Inflammatory macrophage (primary cell): ENCODE measurements at regions not wholly inside any gene's neighbourhood (a gene's known extent, or its start where the extent isn't known, plus 50 kb on each side); places are given as distances from the start of the nearest gene placed in this dataset.

Experiments
- DNase-seq, 2 donors: peaks; one replicate each; pipeline ENCODE4 v3.0.0-alpha.2; 2020 to 2022

- DNase-seq: no peak
Observed at GRCh38 chr2:181190711-181191110, 210.3 kb downstream of the UBE2E3 start.

- no peak for DNase-seq
Observed at GRCh38 chr2:181193550-181193949, 213.1 kb downstream of the UBE2E3 start.

GRCh38 chr2:181196401-181196800 is 216.0 kb downstream of the UBE2E3 start:
- no peak for DNase-seq

- no peak for DNase-seq
Observed at GRCh38 chr2:181197140-181197760, 216.8 kb downstream of the UBE2E3 start.

GRCh38 chr2:181198183-181198864 is 217.9 kb downstream of the UBE2E3 start:
- no peak for DNase-seq

GRCh38 chr2:181203412-181203811 is 223.0 kb downstream of the UBE2E3 start:
- no peak for DNase-seq

- no peak for DNase-seq
Observed at GRCh38 chr2:181203916-181204315, 223.5 kb downstream of the UBE2E3 start.

GRCh38 chr2:181218401-181218821 is 238.0 kb downstream of the UBE2E3 start:
- no peak for DNase-seq

- no peak for DNase-seq
Observed at GRCh38 chr2:181223234-181223633, 234.0 kb upstream of the ITGA4 start.

- DNase-seq: no peak
Observed at GRCh38 chr2:181224866-181225265, 232.3 kb upstream of the ITGA4 start.

GRCh38 chr2:181228661-181229060 is 228.5 kb upstream of the ITGA4 start:
- DNase-seq: no peak

- no peak for DNase-seq
Observed at GRCh38 chr2:181231151-181231550, 226.0 kb upstream of the ITGA4 start.

- no peak for DNase-seq
Observed at GRCh38 chr2:181231886-181232621, 225.1 kb upstream of the ITGA4 start.

- no peak for DNase-seq
Observed at GRCh38 chr2:181234487-181234891, 222.7 kb upstream of the ITGA4 start.

GRCh38 chr2:181235011-181235410 is 222.2 kb upstream of the ITGA4 start:
- no peak for DNase-seq

GRCh38 chr2:181235683-181236459 is 221.3 kb upstream of the ITGA4 start:
- DNase-seq: peak in 1 of 2 donors; percentile 57

GRCh38 chr2:181239201-181239799 is 217.9 kb upstream of the ITGA4 start:
- DNase-seq: peak in 1 of 2 donors; percentile 74

GRCh38 chr2:181240844-181241243 is 216.3 kb upstream of the ITGA4 start:
- no peak for DNase-seq

GRCh38 chr2:181241366-181241765 is 215.8 kb upstream of the ITGA4 start:
- DNase-seq: no peak

GRCh38 chr2:181241797-181242196 is 215.4 kb upstream of the ITGA4 start:
- no peak for DNase-seq

GRCh38 chr2:181242262-181242661 is 214.9 kb upstream of the ITGA4 start:
- DNase-seq: no peak

- no peak for DNase-seq
Observed at GRCh38 chr2:181243319-181243718, 213.9 kb upstream of the ITGA4 start.

GRCh38 chr2:181250691-181251090 is 206.5 kb upstream of the ITGA4 start:
- DNase-seq: peak; percentile 61 to 69
